ENCODE measurements at regions not wholly inside any gene's neighbourhood (a gene's known extent, or its start where the extent isn't known, plus 50 kb on each side); places are given as distances from the start of the nearest gene placed in this dataset.

DNA sequence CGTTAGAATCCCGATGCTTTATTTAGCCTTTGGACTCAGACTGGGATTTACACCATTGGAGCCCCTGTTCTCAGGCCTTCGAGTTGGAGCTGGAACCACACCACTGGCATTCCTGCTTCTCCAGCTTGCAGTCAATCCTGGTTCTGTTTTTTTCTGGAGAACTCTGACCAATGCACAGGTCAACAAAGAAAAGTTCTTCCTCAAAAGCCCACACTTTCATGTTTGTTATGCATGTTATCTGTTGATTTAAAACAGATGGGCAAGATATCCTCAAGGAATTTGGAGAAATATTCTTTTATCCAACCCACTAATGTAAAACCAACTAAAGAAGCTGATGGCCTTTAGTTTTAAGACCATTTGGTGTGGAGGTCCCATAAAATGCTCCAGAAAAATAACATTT lies 205.7 kb downstream of the ANKRD60 start:
- Histone ChIP-seq H2BK120ac (ENCODE audit: low read depth, low read length) (no peak overlapping the region), H3K23ac (ENCODE audit: low read depth, low read length) (no peak overlapping the region), H4K20me1 (ENCODE audit: insufficient read depth, low read length) (no peaks in the 10 kb centered on the region), H2AK5ac (ENCODE audit: low read depth, low read length) (no peak overlapping the region), H3K9me3 (ENCODE audit: control insufficient read depth, insufficient read depth, low read length) (no peaks in the 10 kb centered on the region), H4K5ac (ENCODE audit: low read depth, low read length) (no peak overlapping the region), H3K9me1 (ENCODE audit: insufficient read depth, low read length) (no peaks in the 10 kb centered on the region), H3K4me3 (ENCODE audit: insufficient read depth, low read depth, low read length) (no peak overlapping the region), H3K27me3 (ENCODE audit: control insufficient read depth, insufficient read depth, low read length) (no peaks in the 10 kb centered on the region), H2BK20ac (ENCODE audit: low read depth, low read length) (no peak overlapping the region), H4K8ac (ENCODE audit: low read depth in 2 of 2, low read length in 2 of 2) (no peak overlapping the region), H3K4me1 (ENCODE audit: control insufficient read depth, insufficient read depth, low read length) (no peaks in the 10 kb centered on the region), H2AFZ (replicated peaks; ENCODE audit: low read length, poor library complexity) (no peak overlapping the region), H2AK9ac (replicated peaks; ENCODE audit: low read depth, low read length, poor library complexity) (no peak overlapping the region), H3K27ac (ENCODE audit: insufficient read depth, low read length) (no peak overlapping the region), H3K14ac (replicated peaks; ENCODE audit: low read depth, low read length) (no peak overlapping the region), H3K18ac (ENCODE audit: low read depth, low read length) (no peak overlapping the region), H3K9ac (ENCODE audit: low read depth, low read length) (no peak overlapping the region), H3K36me3 (ENCODE audit: control insufficient read depth, insufficient read depth, low read length) (no peaks in the 10 kb centered on the region), H3K4me2 (ENCODE audit: low read depth, low read length) (no peak overlapping the region), H4K91ac (ENCODE audit: insufficient read depth, low read depth, low read length) (no peak overlapping the region), H2BK5ac (ENCODE audit: low read depth, low read length, poor library complexity, severe bottlenecking) (no peak overlapping the region), H3K56ac (ENCODE audit: extremely low read depth, insufficient read depth, low read length) (no peak overlapping the region), H2BK15ac (ENCODE audit: low read depth, low read length) (no peak overlapping the region), H3K79me1 (ENCODE audit: low read depth in 1 of 2, low read length in 2 of 2) (no peaks in the 10 kb centered on the region), H3K4ac (ENCODE audit: low read depth, low read length) (no peak overlapping the region)
- in situ Hi-C loops (cut with MboI; ENCODE audit: low sequenced_read_pairs), result no loop called here
- TF ChIP-seq, protein P1, sequence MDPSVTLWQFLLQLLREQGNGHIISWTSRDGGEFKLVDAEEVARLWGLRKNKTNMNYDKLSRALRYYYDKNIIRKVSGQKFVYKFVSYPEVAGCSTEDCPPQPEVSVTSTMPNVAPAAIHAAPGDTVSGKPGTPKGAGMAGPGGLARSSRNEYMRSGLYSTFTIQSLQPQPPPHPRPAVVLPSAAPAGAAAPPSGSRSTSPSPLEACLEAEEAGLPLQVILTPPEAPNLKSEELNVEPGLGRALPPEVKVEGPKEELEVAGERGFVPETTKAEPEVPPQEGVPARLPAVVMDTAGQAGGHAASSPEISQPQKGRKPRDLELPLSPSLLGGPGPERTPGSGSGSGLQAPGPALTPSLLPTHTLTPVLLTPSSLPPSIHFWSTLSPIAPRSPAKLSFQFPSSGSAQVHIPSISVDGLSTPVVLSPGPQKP (IDR thresholded peaks at IDR 0.05; ENCODE audit: borderline replicate concordance, low read depth, low read length), result no peak
- TF ChIP-seq RCOR1 (IDR thresholded peaks at IDR 0.05; ENCODE audit: insufficient replicate concordance, low read length) (no peak), SMC3 (IDR thresholded peaks at IDR 0.05; ENCODE audit: low read depth, low read length) (no peak), MAZ (IDR thresholded peaks at IDR 0.05; ENCODE audit: borderline replicate concordance, low read depth, low read length) (no peak), MXI1 (IDR thresholded peaks at IDR 0.05; ENCODE audit: borderline replicate concordance, low read depth, low read length) (no peak), RFX5 (IDR thresholded peaks at IDR 0.05; ENCODE audit: low read depth, low read length) (no peak), RAD21 (IDR thresholded peaks at IDR 0.05; ENCODE audit: low read length) (no peak)
- TF ChIP-seq, protein P2, sequence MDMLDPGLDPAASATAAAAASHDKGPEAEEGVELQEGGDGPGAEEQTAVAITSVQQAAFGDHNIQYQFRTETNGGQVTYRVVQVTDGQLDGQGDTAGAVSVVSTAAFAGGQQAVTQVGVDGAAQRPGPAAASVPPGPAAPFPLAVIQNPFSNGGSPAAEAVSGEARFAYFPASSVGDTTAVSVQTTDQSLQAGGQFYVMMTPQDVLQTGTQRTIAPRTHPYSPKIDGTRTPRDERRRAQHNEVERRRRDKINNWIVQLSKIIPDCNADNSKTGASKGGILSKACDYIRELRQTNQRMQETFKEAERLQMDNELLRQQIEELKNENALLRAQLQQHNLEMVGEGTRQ (IDR thresholded peaks at IDR 0.05; ENCODE audit: low read depth, low read length), result no peak
- BruUV-seq (replicated peaks), result no TSS peak
- dilution Hi-C loops (cut with HindIII; ENCODE audit: low sequenced_read_pairs, unreplicated experiment), result no loop called here
- 80% methylated on average over 1 of the region's 3 CpGs; no CpG with 5 or more reads in 1 of the 2 experiments for WGBS, 2 experiments (ENCODE audit: extremely low coverage in 2 of 2, insufficient read length in 1 of 2)
- no peak for ATAC-seq (ENCODE audit: low read depth)
- ChIA-PET CTCF (no interaction called here), POLR2A (ENCODE audit: unreplicated experiment) (no interaction called here)
- intact Hi-C loops (cut with micrococcal nuclease), result no loop called here
- DNase-seq, result no peak

All from IMR-90 (cell line).